Astrocyte (in vitro differentiated cells and primary cell): ENCODE measurements at regions not wholly inside any gene's neighbourhood (a gene's known extent, or its start where the extent isn't known, plus 50 kb on each side); places are given as distances from the start of the nearest gene placed in this dataset.

Source experiments
- EZH2 ChIP-seq: IDR thresholded peaks from 2 replicates; pipeline ENCODE4 v1.6.1; 2012; ENCODE audit warnings: mild to moderate bottlenecking, low read length, inconsistent platforms; ENCODE audit not compliant: insufficient read depth
- TF ChIP-seq, protein P1 (sequence below): IDR thresholded peaks from 2 replicates; pipeline ENCODE4 v1.5.1; 2011; ENCODE audit warnings: low read depth, mild to moderate bottlenecking, inconsistent platforms, low read length, moderate library complexity; ENCODE audit not compliant: insufficient read depth

DNA sequence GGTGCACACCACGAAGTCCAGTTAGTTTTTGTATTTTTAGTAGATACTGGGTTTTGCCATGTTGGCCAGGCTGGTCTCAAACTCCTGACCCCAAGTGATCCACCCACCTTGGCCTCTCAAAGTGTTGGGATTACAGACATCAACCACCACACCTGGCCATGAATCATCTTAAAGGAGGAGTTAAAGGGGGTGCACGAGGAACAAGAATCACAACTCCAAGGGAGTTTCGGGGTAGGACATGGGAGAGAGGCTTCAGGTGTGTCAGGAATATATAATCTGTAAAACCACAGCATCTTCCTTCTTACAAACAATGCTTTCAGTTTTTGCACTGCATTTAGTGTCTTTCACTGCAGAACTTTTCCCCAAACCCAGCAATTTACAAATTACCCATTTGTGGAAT lies 137.4 kb upstream of the SGK1 start:
- TF ChIP-seq, protein P1, sequence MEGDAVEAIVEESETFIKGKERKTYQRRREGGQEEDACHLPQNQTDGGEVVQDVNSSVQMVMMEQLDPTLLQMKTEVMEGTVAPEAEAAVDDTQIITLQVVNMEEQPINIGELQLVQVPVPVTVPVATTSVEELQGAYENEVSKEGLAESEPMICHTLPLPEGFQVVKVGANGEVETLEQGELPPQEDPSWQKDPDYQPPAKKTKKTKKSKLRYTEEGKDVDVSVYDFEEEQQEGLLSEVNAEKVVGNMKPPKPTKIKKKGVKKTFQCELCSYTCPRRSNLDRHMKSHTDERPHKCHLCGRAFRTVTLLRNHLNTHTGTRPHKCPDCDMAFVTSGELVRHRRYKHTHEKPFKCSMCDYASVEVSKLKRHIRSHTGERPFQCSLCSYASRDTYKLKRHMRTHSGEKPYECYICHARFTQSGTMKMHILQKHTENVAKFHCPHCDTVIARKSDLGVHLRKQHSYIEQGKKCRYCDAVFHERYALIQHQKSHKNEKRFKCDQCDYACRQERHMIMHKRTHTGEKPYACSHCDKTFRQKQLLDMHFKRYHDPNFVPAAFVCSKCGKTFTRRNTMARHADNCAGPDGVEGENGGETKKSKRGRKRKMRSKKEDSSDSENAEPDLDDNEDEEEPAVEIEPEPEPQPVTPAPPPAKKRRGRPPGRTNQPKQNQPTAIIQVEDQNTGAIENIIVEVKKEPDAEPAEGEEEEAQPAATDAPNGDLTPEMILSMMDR, result no peak
- no peak for TF ChIP-seq EZH2
